HCT116 (cell line): ENCODE measurements at regions not wholly inside any gene's neighbourhood (a gene's known extent, or its start where the extent isn't known, plus 50 kb on each side); places are given as distances from the start of the nearest gene placed in this dataset.

Source experiments
- EZH2 ChIP-seq: fragments of 200-600 bp; sonication (generic); IDR thresholded peaks from 2 replicates; pipeline ENCODE4 v1.6.1; 2017; ENCODE audit warnings: antibody characterized with exemption, mixed run types
- JUND ChIP-seq: IDR thresholded peaks from 2 replicates; pipeline ENCODE4 v1.6.1; 2012
- POLR2A ChIP-seq: IDR thresholded peaks from 2 replicates; pipeline ENCODE4 v1.7.0; 2011; ENCODE audit warnings: borderline replicate concordance; ENCODE audit not compliant: insufficient read depth, insufficient read length; ENCODE audit errors: extremely low read depth
- POLR2AphosphoS5 ChIP-seq: IDR thresholded peaks from 2 replicates; pipeline ENCODE4 v1.6.1; 2011; ENCODE audit warnings: mild to moderate bottlenecking, low read depth, low read length, moderate library complexity
- RAD21 ChIP-seq: IDR thresholded peaks from 2 replicates; pipeline ENCODE4 v1.6.1; 2012; ENCODE audit warnings: low read depth, mild to moderate bottlenecking
- TCF7L2 ChIP-seq: IDR thresholded peaks from 2 replicates; pipeline ENCODE4 v1.7.0; 2011; ENCODE audit warnings: borderline replicate concordance, inconsistent platforms; ENCODE audit not compliant: insufficient read depth, insufficient read length; ENCODE audit errors: extremely low read depth
- ZNF274 ChIP-seq: fragments of 200-500 bp; sonication (Bioruptor generic); IDR thresholded peaks from 2 replicates; pipeline ENCODE4 v1.6.1; 2014; ENCODE audit warnings: mild to moderate bottlenecking, low read depth, low read length, inconsistent platforms
- TF ChIP-seq, protein P1 (sequence below), 3 experiments: fragments of 200-600 bp in 1 of 3; sonication (generic) in 1 of 3; IDR thresholded peaks in 2 of 3; conservative IDR thresholded peaks in 1 of 3; 2 replicates each; pipeline ENCODE4 v1.5.1; 2012 to 2017; ENCODE audit warnings: low read depth in 2 of 3, low read length in 2 of 3, antibody characterized with exemption in 1 of 3, borderline replicate concordance in 1 of 3, control low read depth in 1 of 3, mild to moderate bottlenecking in 1 of 3, mixed read lengths in 1 of 3, mixed run types in 1 of 3, moderate library complexity in 1 of 3; ENCODE audit not compliant: insufficient read depth in 1 of 3
- TF ChIP-seq, protein P2 (sequence below): IDR thresholded peaks from 2 replicates; pipeline ENCODE4 v1.6.1; 2012; ENCODE audit warnings: low read depth

DNA sequence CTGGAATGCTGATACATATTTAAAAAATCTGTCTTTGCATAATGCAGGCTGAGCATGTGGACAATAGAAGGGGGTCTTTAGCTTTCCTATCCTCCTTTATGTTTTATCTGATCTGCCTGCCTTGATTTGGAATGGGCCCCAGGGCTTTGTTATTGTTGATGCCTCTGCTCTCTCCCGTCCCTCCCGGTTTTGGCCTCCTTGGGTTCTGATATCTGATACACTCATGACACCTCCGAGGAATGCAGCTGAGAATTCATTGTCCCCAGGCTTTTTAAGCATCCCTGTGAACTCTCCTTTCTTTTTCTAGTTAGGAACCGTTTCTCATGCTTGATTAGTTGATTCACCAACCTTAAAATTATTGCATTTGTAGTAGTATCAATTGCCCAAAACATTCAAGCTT, 185.5 kb upstream of the RALGAPA2 start:
- TF ChIP-seq POLR2A (no peak), TCF7L2 (no peak), EZH2 (no peak), ZNF274 (no peak), JUND (no peak), POLR2AphosphoS5 (no peak), RAD21 (no peak)
- TF ChIP-seq, protein P1, sequence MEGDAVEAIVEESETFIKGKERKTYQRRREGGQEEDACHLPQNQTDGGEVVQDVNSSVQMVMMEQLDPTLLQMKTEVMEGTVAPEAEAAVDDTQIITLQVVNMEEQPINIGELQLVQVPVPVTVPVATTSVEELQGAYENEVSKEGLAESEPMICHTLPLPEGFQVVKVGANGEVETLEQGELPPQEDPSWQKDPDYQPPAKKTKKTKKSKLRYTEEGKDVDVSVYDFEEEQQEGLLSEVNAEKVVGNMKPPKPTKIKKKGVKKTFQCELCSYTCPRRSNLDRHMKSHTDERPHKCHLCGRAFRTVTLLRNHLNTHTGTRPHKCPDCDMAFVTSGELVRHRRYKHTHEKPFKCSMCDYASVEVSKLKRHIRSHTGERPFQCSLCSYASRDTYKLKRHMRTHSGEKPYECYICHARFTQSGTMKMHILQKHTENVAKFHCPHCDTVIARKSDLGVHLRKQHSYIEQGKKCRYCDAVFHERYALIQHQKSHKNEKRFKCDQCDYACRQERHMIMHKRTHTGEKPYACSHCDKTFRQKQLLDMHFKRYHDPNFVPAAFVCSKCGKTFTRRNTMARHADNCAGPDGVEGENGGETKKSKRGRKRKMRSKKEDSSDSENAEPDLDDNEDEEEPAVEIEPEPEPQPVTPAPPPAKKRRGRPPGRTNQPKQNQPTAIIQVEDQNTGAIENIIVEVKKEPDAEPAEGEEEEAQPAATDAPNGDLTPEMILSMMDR (IDR thresholded peaks at IDR 0.05 in 2 of 3, conservative IDR thresholded peaks at IDR 0.05 in 1 of 3; ENCODE audit: borderline replicate concordance in 1 of 3, insufficient read depth in 1 of 3, low read depth in 2 of 3, low read length in 2 of 3): no peak
- TF ChIP-seq, protein P2, sequence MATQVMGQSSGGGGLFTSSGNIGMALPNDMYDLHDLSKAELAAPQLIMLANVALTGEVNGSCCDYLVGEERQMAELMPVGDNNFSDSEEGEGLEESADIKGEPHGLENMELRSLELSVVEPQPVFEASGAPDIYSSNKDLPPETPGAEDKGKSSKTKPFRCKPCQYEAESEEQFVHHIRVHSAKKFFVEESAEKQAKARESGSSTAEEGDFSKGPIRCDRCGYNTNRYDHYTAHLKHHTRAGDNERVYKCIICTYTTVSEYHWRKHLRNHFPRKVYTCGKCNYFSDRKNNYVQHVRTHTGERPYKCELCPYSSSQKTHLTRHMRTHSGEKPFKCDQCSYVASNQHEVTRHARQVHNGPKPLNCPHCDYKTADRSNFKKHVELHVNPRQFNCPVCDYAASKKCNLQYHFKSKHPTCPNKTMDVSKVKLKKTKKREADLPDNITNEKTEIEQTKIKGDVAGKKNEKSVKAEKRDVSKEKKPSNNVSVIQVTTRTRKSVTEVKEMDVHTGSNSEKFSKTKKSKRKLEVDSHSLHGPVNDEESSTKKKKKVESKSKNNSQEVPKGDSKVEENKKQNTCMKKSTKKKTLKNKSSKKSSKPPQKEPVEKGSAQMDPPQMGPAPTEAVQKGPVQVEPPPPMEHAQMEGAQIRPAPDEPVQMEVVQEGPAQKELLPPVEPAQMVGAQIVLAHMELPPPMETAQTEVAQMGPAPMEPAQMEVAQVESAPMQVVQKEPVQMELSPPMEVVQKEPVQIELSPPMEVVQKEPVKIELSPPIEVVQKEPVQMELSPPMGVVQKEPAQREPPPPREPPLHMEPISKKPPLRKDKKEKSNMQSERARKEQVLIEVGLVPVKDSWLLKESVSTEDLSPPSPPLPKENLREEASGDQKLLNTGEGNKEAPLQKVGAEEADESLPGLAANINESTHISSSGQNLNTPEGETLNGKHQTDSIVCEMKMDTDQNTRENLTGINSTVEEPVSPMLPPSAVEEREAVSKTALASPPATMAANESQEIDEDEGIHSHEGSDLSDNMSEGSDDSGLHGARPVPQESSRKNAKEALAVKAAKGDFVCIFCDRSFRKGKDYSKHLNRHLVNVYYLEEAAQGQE: no peak
